Islet precursor cell (in vitro differentiated cells): ENCODE measurements at regions not wholly inside any gene's neighbourhood (a gene's known extent, or its start where the extent isn't known, plus 50 kb on each side); places are given as distances from the start of the nearest gene placed in this dataset.

Experiments used
- DNase-seq: peaks from one replicate; pipeline ENCODE4 v3.0.0-alpha.2; 2018

DNA sequence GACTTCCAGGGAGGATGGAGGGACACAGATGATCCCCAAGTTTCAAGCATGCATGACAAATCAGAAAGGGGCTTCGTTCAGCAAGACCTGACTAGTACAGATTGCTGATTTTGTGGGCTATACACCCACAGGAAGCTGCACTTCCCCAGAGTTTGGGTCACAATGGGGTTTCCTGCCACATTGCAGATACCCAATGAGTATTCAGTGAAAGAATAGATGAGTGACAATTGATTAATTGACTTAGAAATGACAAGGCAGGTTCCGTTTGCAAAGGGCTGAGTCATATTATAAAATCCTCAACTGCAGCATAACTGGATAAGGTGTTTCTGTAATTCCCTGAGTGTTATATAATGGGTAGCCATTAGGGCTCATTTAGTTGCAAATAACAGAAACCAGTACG, 146.6 kb upstream of the TBL1X start:
- DNase-seq, result no peak

- DNase-seq, result no peak
Measured at GRCh38 chrX:9318766-9319165, 146.1 kb upstream of the TBL1X start.

DNA sequence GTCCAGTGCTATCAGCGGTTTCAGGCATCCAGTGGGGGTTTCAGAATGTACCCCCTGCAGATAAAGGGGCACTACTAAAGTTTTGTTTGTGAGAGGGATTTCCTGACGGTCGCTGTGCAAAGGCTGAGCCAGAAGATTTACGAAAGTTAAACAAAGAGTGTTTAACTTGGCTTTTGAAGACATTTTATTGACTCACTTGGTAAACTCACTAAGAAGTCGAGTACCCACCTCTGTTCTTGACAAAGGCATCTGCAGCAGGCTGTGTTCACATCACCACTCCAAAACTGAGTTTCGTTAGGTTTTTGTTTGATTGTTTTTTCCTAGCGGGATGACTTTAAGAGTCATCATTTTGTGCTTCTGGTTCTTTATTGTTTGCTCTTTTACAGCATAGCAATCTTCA, 143.9 kb upstream of the TBL1X start:
- no peak for DNase-seq

GRCh38 chrX:9324676-9325075, 140.2 kb upstream of the TBL1X start:
- DNase-seq, result no peak

DNA sequence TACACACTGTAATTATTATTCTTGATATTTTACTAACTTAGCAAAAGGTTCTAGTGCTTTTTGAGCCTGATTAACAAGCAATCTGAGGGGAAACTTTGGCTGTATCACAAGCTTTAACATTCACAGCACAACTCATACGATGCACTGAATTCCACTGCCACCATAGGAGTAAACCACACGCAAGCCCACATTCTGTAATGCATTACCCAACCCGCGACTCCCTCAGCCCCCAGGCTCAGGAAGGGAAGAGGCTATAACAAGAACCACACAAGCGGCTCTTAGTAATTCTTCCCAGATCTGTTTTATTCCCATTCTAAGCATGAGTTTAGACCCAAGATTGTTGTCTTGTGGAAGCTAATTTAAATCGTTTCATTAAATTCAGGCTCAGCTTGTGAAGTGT, 138.5 kb upstream of the TBL1X start:
- DNase-seq, result no peak

DNA sequence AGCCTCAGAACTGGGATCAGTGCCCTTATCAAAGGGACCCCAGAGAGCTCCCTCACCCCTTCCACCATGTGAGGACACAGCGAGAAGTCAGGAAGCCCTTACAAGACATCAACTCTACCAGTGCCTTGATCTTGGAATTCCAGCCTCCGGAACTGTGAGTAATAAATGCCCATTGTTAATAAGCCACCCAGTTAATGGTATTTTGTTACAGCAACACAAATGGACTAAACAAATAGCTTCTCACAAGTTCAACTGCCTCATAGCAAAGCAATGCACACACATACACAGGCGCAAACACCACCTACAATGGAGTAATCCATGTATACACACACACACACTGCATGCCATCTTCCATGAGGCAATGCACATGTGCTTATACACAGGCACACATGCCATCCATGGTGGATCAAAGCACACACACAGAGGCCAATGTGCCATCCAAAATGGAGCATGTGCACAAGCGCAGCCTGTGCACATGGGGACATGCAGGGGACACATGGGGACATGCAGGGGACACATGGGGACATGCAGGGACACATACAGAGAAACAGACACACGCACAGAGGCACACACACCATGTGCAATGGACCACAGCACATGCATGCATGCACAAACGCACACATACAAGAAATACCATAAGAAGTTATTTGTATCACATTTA, 137.6 kb upstream of the TBL1X start:
- no peak for DNase-seq

DNA sequence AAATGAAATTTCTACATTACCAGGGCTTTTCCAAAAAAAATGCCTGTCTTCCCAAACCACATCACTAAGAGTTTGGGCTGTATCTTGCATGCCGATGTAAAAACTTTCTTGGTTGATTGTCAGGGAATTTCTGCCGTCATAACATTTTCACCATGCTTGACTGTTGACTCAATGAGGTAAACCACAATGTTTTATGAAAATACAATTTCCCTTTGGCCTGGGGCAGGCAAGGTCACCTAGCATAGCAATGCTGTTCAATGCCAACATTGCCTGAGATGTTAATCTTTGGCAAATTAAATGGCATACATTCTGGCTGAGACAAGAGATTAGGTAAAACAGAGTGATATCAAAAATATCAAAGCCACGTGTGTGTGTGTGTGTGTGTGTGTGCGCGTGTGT, 137.1 kb upstream of the TBL1X start:
- no peak for DNase-seq

DNA sequence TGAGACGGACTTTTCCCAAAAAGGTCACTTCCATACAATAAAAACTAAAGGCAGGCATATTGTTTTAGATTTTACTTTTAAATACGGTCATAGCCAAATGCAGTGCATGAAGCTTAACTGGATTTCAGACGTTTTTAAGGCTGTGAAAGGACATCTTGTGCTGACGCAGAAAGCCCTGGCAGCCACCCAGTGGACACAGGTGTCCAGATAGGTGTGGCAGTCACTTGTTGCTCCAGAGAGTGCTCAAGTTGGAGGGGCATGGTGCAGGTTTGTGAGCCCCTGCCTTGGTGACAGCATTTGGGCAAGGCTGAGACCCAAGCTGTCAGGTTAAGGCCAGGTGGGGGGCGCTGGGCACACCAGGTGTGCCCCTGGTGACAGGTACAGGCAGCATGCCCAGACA, 135.8 kb upstream of the TBL1X start:
- DNase-seq, result no peak

DNA sequence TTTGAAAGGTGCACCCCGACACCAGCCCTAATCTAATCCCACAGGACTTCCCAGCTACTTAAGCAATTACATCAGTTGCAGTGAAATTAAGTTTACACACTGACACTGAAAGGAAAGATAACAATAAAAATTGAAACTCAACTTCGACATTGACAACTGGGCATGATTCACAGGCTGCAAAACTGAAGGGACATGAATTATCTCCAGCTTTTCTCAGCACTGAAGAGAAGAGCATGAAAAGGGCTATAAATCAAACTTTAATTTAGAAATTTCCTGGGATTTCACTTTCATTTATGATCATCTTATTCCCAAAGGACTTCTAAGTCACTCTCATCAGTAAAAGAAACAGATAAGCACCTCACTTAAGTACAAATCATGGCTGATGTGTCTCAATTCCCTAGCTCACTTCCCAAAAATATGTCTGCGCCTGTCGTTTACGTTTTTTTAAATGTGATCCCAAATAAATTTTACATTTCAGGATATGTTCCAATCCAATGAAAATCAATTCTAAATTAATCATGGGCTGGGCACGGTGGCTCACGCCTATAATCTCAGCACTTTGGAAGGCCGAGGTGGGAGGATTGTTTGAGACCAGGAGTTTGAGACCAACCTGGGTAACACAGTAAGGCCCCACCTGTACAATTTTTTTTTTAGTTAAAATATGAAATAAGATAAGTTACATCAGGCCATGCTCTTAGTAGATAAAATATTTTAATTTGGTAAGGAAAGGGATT, 134.4 kb upstream of the TBL1X start:
- DNase-seq, result no peak

DNA sequence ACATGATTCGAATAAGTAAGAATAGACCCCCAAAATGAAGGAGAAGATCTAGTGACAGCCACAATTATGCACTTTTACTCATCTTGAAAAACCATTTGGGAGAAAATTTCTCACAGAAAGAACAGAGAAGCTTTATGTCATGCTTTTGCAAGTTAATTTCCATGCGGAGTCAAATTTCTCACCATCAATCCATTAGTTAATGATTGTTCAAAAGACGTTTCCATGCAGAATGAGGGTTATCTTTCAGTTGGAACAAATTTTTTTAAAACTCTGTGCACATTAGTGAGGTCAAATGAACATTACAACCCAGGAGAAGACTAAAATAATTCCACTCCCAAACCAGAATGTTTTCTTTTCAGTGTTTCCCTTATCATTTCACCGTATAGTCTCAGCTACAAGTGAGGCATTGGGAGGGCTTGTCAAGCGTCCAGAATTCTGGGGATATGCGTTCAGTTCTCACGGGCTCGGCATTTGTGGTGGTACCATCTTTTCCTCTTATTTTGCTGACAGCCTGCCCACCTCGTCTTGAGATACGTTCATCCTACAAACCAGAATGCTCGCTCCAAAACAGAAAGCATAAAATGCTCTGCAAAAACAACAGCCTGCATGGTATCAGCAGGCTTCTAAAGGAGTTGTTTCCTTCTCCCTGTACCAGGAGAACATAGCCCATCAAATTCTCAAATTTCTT, 130.8 kb upstream of the TBL1X start:
- no peak for DNase-seq

- no peak for DNase-seq
Measured at GRCh38 chrX:9335251-9335650, 129.6 kb upstream of the TBL1X start.

- no peak for DNase-seq
Measured at GRCh38 chrX:9336456-9336855, 128.4 kb upstream of the TBL1X start.

- DNase-seq, result no peak
Measured at GRCh38 chrX:9337046-9337445, 127.8 kb upstream of the TBL1X start.

DNA sequence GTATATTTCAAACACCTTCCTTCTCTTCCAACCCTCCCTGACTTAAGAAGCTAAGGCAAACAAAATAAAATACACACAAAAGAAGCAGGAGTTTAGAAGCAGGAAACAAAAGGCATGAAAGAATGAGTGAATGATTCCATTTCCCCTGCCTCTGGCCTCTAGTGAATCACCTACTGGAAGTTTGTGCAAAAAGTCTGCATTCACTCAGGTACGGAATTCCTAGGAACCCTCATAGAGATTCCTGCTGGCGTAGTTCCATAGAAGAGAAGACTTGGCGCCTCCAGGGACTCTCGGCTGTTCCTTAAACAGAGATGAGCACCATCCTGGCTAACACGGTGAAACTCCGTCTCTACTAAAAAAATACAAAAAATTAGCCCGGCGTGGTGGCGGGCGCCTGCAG, 125.9 kb upstream of the TBL1X start:
- DNase-seq, result no peak

DNA sequence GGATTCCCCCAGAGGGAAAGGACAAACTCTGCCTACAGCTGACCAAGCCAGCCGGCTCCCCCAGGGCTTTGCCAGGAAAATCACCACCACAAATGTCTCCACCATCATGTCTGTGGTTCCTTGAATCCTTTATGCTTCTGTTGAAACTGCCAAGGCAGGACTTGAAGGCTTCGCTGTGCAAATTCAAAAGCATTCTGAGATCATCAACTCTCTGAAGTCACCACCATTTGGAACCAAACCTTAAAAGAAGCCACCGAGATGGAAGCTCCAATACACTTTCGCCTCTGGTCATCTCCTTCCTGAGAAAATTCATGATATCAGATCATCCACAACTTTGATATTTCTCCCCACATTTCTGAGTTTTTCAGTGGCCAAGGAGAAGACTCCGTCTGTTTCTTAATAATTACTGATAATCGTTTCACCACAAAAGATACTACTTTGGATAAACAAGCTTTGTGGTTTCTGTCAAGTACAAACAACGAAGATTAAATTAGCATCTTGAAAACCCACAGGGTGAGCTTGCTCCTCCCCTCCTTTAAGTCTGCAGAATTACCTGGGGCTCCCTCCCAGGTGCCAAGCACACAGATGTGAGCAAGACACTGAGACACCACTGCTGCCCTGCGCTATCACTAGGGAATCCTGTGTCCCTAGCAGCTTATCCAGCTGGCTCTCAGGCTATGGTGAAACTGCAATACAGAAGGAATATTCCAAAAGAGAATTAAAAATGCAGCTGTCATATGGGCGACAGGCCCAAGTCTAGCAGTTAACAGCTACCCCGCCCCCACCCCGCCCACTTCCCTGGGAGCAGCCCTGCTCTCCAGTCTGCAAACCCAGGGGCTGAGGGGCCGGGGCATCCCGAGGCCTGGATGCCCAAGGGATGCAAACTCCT, 125.0 kb upstream of the TBL1X start:
- no peak for DNase-seq

DNA sequence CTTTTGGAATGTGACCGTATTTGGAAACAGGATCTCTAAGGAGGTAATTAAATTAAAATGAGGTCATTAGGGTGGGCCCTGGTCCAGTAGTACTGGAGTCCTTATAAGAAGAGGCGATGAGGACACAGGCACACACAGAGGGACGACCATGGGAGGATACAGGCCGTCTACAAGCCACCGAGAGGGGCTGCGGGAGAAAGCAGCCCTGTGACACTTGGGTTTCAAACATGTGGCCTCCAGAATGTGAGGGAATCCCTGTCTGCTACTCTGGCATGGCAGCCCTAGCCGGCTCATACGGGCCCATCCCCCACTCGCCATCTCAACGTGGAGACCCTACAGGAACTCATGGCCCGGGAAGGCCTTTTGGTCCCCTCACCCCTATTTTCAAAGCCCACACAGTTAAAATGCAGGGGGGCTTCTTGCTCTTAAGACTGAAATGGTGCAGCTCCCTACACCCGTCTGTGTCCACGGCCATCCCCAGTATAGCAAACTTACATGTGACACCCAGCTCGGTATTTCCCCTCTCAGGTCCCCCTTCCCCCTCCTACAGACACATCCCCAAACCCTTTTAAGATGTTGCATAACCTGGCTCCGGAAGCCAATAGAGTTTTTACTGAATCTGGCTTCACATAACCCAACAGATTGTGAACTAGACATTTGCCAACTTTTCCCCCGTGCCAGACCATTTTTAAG, 124.1 kb upstream of the TBL1X start:
- DNase-seq, result no peak

DNA sequence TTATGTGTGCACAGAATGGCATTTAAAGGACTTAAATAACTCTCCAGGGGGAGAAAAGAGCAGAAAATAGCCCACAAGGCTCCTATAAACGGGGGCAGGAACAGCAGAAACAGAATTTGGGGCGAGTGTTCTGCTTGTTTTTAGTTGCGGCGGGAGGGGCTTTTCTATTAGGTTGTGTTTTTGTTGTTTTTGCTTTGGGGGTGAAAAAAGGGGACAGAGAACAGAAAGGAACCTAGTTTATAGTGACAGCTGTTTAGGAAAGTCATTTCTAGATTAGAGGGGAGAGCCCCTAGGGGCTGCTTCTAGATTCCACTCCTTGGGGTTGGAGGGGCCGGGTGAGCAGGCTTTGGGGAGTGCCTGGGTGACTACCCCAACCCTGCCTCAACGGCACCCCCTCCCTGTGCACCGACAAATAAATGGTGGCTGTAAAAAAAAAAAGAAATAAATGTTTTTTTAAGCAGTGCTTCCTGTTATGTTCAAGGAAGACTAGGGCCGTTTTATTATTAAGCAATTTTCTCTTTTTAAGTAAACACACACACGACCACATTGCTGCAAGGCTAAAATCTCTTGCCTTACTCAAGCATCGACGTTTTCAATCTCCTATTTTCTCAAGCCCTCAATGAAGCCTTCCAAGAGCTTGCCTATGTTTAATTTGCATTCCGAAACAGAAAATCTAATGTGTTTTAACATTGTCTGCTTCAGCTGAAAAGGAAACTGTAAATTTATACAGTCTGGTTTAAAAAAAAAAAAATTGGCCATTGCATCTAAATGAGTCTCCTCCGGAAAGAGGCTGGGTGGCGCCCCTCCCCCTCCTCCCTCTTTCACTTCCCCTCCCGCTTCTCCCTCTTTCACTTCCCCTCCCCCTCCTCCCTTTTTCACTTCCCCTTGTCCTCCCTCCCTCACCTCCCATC, 123.3 kb upstream of the TBL1X start:
- no peak for DNase-seq

DNA sequence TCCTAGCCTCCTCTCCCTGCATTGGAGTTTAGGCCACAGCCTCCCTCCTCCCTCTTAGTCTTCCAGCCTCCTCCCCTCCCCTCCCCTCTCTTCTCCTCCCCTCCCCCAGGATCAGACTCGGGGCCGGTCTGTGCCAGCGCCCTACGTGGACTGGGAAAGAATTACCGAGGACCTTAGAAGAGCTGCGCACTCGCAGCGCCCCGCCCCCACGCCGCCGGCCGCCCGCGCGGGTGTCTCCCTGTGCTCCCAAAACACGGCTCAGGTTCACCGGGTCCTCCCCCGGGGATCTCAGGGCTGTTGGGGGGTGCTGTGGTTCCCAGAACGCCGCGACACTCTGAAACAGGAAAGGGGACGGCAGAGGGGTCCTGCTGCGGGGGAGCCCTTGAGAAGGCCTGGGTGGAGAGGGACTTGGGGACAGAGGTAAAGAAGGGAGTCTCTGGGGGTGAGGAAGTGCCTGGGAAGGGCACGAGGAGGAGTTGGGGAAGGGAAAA, 122.3 kb upstream of the TBL1X start:
- peak; percentile 84 for DNase-seq

DNA sequence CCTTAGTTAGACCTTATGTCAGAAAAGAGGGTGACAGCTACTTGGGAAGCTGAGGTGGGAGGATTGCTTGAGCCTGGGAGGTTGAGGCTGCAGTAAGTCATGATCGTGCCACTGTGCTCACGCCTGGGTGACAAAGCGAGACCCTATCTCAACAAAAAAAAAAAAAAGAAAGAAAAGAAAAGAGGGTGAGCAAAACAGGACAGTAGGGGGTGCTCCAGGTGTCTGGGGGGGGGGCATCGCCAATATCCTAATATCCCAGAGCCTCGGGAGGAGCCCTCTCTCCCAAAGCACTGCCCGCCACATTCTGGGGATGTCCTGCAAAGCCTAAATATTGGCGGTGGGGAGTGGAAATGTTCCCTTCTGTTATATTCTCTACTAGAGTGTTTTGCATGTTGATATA, 120.9 kb upstream of the TBL1X start:
- DNase-seq, result no peak

- DNase-seq, result no peak
Measured at GRCh38 chrX:9345957-9346356, 118.9 kb upstream of the TBL1X start.
